BJ (cell line): ENCODE measurements at regions not wholly inside any gene's neighbourhood (a gene's known extent, or its start where the extent isn't known, plus 50 kb on each side); places are given as distances from the start of the nearest gene placed in this dataset.

Experiments
- CTCF ChIA-PET: fragments of 350-600 bp; formaldehyde crosslinking; extraction: SDS; loops from one replicate; lab custom pipeline; 2021; ENCODE audit warnings: antibody characterized with exemption, inconsistent platforms; lab: Yijun Ruan, JAX
- POLR2A ChIA-PET: fragments of 300-600 bp; sonication (Branson Sonifier 250); formaldehyde crosslinking; extraction: SDS; loops from one replicate; lab custom pipeline; 2021; ENCODE audit warnings: antibody characterized with exemption; lab: Charles Lee
- DNase-seq: peaks from one replicate; pipeline ENCODE4 v3.0.0-alpha.2; 2011; ENCODE audit warnings: low read depth
- H3K27me3 ChIP-seq: 2 replicates; pipeline ENCODE4 v1.6.0; 2011; ENCODE audit warnings: low read length; ENCODE audit not compliant: control insufficient read depth, insufficient read depth
- H3K36me3 ChIP-seq: 2 replicates; pipeline ENCODE4 v1.5.1; 2011; ENCODE audit warnings: low read length; ENCODE audit not compliant: control insufficient read depth, insufficient read depth
- H3K4me3 ChIP-seq: 2 replicates; pipeline ENCODE4 v1.5.1; 2011; ENCODE audit warnings: low read depth, mild to moderate bottlenecking, control low read depth, low read length
- CTCF ChIP-seq: IDR thresholded peaks from 2 replicates; pipeline ENCODE4 v1.5.1; 2011; ENCODE audit warnings: low read depth, mild to moderate bottlenecking, control low read depth, inconsistent platforms, low read length, moderate library complexity; ENCODE audit not compliant: insufficient read depth

- no peak overlapping the region for H3K4me3 ChIP-seq
- no peak for DNase-seq
- ChIA-PET CTCF (no interaction called here), POLR2A (no interaction called here)
- no peak for TF ChIP-seq CTCF
- H3K27me3 ChIP-seq = no peaks in the 10 kb centered on the region
- H3K36me3 ChIP-seq = no peaks in the 10 kb centered on the region
These were observed 75.8 kb upstream of the PIK3C3 start for GRCh38 chr18:41879256-41879655.

GRCh38 chr18:41875094-41875780, 79.8 kb upstream of the PIK3C3 start:
- CTCF ChIA-PET = interaction anchor here (1.1 kb wide), 1 partner anchor 30 kb away, joined by 3 read pairs; no protein-coding TSS in a partner anchor
- TF ChIP-seq CTCF = no peak
- no peaks in the 10 kb centered on the region for H3K27me3 ChIP-seq
- DNase-seq = no peak
- no peak overlapping the region for H3K4me3 ChIP-seq
- POLR2A ChIA-PET = no interaction called here
- no peaks in the 10 kb centered on the region for H3K36me3 ChIP-seq

GRCh38 chr18:41873730-41874129, 81.3 kb upstream of the PIK3C3 start:
- POLR2A ChIA-PET = no interaction called here
- no peak for TF ChIP-seq CTCF
- CTCF ChIA-PET = interaction anchor here (0.6 kb wide), 2 partner anchors 15 to 118 kb away, joined by 3 to 6 read pairs; no protein-coding TSS in a partner anchor

GRCh38 chr18:41872206-41872605, 82.8 kb upstream of the PIK3C3 start:
- POLR2A ChIA-PET = no interaction called here
- no peak for TF ChIP-seq CTCF
- DNase-seq = no peak
- CTCF ChIA-PET = interaction anchor here (1.0 kb wide), 1 partner anchor 17 kb away, joined by 3 read pairs; no protein-coding TSS in a partner anchor
- no peaks in the 10 kb centered on the region for H3K27me3 ChIP-seq
- H3K4me3 ChIP-seq = no peak overlapping the region
- no peaks in the 10 kb centered on the region for H3K36me3 ChIP-seq

More at GRCh38 chr18:41873730-41874129, 81.3 kb upstream of the PIK3C3 start:
- H3K4me3 ChIP-seq = no peak overlapping the region
- no peaks in the 10 kb centered on the region for H3K27me3 ChIP-seq
- DNase-seq = no peak
- H3K36me3 ChIP-seq = no peaks in the 10 kb centered on the region

GRCh38 chr18:41871229-41872000, 83.6 kb upstream of the PIK3C3 start:
- Histone ChIP-seq H3K36me3 (no peaks in the 10 kb centered on the region), H3K4me3 (no peak overlapping the region), H3K27me3 (no peaks in the 10 kb centered on the region)
- CTCF ChIA-PET = interaction anchor here (1.0 kb wide), 1 partner anchor 18 kb away, joined by 3 read pairs; no protein-coding TSS in a partner anchor
- no peak for DNase-seq
- POLR2A ChIA-PET = interaction anchor here (0.7 kb wide), 1 partner anchor 28 kb away, joined by 14 read pairs; no protein-coding TSS in a partner anchor
- TF ChIP-seq CTCF = no peak
